ENCODE measurements at regions not wholly inside any gene's neighbourhood (a gene's known extent, or its start where the extent isn't known, plus 50 kb on each side); places are given as distances from the start of the nearest gene placed in this dataset.

DNA sequence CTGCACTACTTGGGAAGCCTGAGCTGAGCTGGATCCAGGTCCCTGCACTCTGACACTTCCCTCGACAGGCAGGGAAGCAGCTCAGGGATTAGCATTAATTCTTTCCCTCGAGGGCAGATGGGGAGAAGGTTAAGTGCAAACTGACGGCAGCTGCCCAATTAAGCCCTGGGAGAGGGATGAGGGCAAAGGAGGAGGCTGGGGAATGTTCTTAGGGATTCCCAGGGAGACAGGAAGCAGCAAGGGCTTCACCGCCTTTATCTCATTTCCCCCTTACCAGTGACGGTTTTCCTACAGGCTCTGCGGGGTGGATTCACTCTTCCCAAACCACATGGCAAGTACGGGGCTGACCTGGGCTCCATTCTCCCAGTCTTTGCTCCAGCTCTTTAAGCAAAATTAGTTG is 519.0 kb upstream of the PROK2 start:
- DNase-seq (ENCODE audit: low read depth in 2 of 2), result no peak

DNA sequence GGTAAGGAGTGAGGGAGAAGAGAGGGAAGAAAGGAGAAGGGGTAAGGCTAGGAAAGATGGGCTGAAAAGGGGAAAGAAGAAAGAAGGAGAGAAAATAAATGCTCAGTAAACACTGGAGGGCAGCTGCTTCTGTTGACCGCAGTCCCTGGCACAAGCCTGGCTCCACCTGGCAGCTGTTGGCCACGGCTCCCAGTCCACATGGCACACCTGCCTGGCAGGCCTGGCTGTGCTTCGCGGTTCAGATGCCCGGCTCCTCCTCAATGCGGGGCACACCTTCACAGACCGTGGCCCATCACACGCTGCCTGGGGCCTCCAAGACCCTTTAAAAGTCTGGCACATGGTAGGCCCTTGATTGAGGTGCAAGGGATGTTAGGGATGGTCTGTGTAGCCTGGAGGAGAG is 516.8 kb upstream of the PROK2 start:
- no peak for DNase-seq (ENCODE audit: low read depth in 2 of 2)

DNA sequence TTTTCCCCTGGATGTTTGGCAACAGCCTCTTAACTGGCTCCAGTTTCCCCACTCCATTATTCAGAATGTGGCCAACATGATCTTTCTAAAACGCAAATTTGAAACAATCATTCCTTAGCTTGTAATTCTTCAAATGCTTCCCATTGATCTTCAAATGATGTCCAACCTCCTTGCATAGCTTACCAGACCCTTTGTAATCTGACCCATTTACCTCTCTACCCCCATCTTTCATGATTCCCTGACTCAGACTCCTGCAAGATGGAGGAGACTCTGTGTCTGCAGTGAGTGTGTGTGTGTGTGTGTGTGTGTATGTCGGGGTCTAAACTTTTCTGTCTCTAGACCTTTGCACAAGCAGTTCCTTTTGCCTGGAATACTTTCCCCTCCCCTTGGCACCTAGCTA is 515.7 kb upstream of the PROK2 start:
- no peak for DNase-seq (ENCODE audit: low read depth in 2 of 2)

DNA sequence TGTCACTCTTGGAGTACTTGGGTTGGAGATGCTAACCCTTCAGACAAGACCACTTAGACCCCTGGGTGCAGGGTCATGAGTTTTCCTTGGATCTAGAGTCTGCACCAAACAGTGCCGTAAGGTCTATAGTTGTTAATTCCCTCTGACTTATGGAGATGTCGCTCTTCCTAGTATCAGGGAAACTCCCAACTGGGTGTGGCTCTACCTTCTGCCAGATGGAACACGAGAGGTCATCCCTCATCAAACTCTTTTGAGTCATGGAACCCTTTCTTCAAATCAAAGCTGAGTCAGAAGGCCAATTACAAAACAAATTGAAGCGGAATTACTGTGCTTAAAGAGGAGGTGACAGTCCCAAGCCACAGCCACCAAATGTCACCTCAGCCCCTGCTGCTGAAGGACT is 514.9 kb upstream of the PROK2 start:
- no peak for DNase-seq (ENCODE audit: low read depth in 2 of 2)

DNA sequence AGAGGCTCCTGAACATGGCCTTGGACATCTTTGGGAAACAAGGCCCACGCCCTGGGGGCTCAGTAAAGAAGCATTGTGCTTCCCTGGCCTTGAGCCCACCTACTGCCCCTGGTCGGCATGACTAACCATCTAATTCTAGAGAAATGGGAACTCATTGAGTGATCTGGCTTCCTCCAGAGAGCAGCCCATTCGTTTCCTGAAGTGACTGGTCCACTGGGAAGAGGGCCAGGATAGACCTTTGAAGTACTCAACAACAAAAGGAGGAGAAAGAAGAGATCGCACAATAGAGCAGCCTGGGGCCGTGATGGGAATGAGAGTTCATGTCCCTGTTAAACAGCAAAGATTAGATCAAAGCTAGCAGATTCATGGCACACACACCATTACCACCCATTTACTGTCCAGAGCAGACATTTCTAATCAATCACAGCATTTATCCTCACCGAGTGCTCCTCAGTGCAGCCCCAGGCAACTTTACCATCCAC is 514.4 kb upstream of the PROK2 start:
- no peak for DNase-seq (ENCODE audit: low read depth in 2 of 2)

DNA sequence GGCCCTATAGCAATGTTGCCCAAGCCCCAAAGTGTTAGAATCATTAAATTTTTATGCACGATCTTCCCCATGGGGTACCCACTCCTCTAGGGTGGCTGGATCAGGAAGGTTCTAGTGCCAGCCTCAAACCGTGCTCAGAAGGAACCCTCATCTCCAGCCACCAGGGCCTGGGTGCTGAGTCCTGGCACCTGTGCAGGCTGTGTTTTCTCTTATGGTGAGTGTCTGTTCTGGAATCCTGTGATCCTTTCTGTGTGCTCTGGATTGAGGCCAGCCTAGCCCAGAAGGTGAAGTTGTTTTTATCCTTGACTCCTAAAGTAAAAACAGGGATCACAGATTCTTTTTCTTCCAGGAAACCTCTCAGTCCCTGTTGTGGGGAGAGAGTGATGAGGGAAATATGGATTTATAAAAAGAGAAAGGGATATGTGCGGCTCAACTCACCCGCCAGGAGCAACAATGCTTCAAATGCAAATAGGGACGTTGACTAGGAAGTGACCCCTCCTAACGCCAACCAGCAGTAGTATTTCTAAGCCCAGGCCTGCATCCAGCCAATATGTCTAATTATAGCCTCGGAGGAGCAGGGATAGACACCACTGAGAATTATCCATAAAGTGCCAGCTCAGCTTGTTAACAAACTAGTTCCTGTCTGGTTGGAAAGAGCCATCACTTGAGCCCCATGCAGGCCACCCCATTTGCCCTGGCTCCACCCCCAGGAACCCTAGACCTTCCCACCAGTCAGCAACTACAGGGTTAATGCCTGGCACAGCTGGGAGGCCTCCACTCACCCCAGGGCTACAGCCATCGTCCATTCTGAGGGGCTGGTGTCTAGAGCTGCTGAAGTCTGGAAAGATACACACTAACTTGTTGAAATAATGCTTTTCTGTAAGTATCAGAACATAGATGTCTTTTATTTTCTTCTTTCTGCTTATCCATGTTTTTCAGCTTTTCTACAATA is 513.5 kb upstream of the PROK2 start:
- DNase-seq (ENCODE audit: low read depth in 2 of 2), result no peak

DNA sequence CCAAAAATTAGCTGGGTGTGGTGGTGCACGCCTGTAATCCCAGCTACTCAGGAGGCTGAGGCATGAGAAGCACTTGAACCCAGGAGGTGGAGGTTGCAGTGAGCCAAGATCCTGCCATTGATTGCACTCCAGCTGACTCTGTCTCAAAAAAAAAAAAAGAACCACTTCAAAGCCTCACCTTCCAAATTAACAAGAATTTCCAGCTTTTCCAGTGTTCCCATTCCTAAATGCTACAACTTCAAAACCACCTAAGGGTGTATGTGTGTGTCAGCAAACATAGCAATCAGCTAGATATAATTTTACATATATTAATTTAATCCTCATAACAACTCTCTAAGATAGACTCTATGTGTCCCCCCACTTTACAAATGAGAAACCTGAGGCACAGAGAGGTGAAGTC is 512.5 kb upstream of the PROK2 start:
- DNase-seq (ENCODE audit: low read depth in 2 of 2), result no peak

DNA sequence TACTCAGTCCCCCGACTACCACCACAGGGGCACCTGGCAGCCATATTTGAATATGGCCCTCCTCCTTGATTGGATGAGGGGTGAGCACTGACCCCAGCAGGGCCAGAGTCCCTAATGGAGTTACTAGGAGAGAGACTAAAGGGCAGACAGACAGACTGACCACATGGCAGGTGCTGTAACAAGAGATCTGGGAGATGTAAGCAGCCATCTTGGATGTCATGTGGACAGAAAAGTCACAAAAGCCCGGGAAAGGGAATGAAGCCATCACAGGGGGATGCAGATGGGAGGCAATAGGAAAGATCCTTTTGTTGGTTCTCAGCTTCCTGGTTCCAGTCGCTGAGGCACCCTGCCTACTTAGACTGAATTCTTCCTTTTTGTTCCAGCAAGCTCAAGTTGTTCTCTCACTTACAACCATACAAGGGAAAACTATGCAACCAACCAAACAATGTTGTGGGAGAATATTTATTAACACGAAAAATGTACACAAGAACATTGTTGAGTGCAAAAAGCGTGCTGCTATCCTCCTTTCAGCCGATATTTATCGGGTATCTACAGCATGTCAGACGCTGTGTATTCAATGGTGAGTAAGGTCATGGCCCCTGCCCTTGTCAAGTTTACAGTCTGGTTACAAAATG is 511.6 kb upstream of the PROK2 start:
- no peak for DNase-seq (ENCODE audit: low read depth in 2 of 2)

DNA sequence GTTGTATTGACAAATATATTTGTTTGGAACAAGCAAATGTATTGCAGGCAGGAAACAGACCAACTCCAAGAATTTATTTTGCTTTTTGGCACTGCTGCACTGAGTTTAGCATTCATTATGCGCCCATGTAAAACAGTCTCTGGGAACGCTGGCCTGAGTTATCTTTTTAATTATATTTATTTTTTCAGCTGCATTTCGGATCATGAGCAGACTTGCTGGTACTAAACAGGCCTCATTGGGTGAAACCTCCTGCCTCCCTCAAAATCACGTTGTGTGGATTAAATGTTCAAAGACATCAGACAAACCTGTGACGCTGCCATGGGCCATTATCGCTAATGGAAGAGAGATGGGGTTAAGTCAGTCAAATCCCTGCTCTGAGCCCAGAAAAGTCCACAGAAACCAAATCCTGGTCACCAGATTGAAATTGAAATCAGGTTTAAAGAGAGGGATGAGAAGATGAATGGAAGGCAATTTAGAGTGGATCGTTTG is 511.1 kb upstream of the PROK2 start:
- DNase-seq (ENCODE audit: low read depth in 2 of 2), result no peak

DNA sequence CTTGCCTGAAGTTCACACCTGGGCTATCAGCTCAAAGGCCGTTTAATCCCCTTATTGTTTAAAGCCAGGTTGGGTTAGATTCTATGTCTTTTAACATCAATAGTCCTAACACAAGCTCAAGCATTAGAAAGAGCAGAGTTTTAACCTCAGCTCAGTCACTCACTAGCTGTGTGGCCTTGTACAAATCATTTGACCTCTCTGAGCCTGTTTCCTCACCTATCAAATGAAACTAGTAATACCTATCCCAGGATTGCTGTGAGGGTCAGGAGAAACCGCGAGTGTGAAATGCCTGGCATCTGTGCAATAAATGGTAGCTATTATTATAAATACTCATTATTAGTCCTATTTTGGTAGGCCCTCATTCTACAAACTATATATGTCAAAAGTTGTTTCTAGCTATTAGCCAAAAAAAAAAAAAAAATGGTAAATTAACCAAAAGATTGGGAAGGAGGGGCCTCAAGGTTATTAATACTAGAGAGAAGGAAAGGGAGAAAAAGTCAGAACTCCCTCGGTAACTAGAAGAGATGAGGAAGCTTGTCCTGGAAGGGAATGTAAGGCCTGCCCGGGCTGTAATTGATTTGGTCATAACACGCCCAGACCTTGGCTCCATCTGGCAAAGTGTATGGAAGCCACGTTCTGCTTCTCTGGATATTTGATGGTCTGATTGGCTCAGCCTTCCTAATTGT is 510.5 kb upstream of the PROK2 start:
- DNase-seq (ENCODE audit: low read depth in 2 of 2), result no peak

DNA sequence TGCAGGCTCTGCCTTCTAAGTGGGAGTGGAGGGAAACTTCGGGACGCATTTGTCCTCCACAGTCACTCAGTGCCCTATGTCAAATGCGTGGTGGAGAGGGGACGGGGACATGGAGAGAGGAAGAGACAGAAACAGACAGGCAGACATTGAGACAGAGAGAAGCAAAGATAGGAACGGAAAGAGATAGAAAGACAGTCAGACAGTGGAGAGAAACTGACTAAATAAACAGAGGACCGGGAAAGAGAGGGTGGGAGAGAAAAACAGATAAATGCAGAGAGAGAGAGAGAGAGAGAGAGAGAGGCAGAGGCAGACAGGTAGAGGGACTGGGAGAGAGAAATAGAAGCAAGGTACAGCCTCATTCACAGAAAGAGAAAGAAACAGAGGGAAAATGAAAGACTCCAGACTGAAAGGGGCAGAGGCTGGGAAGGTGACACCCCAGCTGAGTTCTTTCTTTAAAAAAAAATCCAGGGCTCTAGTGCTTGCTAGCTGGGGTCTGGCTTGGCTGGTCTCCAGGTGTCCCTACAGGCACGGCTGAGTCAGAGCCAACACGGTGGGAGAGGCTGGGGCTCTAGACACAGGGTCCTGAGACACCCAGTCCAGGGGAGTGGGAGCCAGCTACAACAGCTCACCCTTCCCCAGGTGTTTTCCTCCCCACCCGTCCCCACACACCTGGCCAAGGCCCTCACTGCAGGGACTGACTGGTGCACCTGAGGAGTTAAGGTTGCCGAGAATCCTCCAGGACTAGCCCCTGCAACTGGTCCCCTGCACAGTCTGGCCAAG is 506.1 kb upstream of the PROK2 start:
- no peak for DNase-seq (ENCODE audit: low read depth in 2 of 2)

DNA sequence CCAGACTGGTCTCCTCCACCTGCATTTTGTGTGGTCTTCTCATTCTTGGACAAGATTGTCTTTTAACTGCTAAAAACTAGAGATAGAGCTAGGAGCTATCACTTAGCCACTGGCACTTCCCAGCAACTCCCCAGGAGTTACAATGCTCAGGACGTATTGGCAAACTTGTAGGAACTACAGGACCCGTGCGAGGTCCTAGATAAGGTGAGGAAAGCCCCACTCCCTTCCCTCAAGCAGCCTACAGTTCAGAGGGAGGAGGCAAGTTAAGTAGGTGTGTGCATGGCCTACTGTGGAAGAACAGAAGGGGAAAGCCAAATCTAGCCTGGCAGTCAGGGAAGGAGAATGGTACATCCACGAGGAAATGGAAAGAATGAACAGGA is 504.7 kb upstream of the PROK2 start:
- DNase-seq (ENCODE audit: low read depth in 2 of 2), result no peak

DNA sequence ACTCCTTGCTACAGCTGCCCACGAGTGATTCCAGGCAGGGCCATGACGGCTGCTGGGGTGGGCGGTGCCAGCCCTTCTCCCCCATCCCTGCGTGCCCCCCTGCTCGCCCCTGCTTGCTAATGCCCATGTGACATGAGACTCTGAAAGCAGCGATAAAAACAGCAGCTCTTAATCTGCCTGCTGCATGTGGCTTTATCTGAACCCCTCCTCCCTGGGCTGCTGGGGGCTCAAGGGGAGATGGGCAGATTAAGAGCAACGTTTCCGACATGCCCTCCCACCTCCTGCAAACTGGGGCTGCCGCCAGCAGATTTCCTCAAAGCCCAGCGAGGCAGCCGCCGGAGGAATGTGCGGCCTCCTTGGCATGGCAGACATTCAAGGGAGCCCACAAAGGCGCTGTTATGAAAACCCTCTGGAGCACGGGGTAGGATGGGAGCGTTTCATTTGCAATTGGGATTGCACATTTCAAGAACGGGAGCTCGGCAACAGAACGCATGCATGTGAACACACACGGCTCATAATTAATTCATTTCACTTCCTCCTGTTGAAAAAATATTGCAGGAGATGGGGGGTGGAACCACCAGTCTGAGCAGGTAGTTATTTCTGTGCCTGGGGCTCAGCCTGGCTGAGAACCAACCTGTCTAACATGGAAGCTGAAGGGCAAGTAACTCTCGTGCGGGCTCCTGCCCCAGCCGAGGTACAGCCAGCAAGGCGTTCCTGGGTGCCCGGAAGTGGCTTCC is 504.2 kb upstream of the PROK2 start:
- no peak for DNase-seq (ENCODE audit: low read depth in 2 of 2)

DNA sequence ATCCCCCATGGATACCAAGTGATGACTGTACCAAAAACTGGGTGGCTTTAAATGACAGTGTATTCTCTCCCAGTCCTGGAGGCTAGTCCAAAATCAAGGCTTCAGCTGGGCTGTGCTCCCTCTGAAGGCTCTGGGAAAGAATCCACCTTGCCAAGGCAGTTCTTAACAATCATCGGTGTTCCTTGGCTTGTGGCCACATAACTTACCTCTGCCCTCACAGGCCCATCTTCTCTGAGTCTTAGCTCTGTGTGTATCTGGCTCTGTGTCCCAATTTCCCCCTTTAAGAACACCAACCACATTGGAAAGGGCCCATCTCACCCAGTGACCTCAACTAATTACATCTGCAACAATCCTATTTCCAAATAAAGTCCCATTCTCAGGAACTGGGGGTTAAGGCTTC is 503.0 kb upstream of the PROK2 start:
- no peak for DNase-seq (ENCODE audit: low read depth in 2 of 2)

DNA sequence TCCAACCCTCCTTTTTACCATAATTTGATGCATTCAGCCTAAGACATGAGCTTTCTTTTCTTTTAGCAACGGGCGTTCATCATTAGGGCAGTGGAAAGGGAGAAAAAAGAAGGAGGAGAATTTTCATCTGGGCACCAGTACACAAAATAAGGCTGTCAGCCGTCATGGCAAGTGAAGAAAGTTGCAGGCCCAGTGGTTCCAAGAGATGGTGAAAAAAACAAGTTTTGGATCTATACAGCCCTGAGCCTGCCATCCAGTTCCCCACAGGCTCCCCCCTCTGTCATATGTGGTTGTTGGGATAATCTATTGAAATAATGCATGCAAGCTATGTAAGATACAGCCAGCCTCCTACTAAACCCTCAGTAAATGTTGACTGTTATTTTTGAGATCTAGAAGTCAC is 500.6 kb upstream of the PROK2 start:
- DNase-seq (ENCODE audit: low read depth in 2 of 2), result no peak

DNA sequence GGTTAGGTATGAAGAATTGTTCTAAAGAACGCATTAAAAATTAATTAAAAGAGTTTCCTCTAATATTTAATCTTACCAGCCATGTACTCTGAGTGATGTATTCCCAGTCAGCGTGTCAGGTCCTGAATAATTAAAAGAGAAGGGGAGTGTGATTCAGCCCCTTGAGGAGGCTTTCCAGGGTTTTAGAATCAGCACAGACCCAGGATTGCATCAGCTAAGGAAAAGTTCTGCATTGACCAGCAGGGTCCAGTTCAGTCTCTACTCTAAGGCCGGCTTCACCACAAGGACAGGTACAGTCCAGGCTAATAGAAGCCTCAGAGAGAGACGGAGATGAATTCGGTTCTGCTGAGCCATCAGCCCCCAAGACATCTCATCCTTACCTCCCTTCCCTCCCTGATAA is 499.5 kb upstream of the PROK2 start:
- no peak for DNase-seq (ENCODE audit: low read depth in 2 of 2)

DNA sequence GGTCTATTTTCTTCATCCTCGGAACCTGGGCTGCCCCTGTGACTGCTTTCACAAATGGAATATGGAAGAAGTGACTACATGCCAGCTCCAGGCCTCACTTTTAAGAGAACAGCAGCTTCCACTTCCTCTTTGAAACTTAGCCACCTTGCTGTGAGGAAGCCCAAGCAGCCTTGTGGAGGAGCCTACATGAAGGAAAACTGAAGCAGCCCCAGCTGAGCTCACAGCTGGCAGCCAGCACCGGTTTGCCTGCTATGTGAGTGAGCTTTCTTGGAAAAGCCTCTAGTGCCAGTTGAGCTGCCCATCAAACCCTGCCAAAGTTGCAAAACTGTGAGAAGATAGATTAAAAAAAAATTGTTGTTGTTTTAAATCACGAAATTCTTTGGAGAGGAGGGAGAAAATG is 498.0 kb upstream of the PROK2 start:
- no peak for DNase-seq (ENCODE audit: low read depth in 2 of 2)

DNA sequence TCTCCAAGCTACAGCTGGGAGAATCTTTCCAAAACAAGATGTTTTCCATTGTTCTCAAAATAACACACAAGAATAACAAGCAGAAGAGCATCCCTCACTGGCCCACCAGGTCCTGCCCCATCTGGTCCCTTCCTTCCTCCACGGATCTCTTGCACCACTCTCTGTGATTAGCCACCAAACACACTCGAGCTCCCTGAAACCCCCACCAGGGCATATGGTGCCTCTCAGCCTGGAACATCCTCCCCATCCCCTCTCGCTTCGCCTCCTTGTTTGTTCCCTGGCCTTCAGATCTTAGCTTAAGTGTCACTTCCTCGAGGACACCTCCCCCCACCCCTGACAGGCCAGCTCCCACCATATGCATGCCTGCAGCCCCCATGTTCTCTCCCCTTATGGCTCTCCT is 496.6 kb upstream of the PROK2 start:
- no peak for DNase-seq (ENCODE audit: low read depth in 2 of 2)

DNA sequence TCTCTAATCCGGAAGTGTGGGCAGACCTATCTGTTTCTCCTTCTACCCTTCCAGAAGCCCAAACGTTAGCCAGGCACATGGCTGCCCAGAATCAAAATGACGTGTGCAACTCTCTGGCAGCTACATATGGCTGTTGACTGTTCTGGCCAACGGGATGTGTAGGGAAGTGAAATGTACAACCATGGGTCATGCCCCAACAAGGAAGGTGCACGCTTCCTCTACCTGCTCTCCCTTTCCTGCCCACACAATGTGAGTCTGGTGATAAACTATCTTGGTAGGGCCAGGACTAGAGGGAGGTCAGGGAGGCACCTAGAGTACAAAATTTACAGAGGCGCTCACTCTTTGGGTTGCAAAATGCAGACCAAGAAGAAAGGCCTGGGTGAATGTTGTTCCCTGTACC is 495.9 kb upstream of the PROK2 start:
- DNase-seq (ENCODE audit: low read depth in 2 of 2), result no peak

DNA sequence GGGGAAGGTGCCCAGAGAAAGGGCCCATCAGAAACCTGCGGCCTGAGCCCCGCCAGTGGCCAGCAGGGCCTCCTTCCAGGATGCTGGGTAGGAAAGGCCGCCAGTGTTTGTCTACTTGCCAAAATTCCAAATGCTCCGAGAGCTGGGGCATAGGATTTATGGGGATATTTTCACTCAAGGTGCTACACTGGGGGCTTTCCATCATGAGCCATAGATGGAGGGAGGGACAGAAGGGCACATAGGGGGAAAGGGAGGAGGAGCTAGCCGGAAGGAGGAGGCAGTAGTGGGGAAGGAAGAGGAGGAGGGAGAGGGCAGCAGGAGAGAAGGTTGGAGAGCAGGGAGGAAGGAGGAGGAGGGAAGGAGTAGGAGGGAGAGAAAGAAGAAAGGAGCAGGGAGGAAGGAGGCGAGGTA is 494.7 kb upstream of the PROK2 start:
- no peak for DNase-seq (ENCODE audit: low read depth in 2 of 2)

DNA sequence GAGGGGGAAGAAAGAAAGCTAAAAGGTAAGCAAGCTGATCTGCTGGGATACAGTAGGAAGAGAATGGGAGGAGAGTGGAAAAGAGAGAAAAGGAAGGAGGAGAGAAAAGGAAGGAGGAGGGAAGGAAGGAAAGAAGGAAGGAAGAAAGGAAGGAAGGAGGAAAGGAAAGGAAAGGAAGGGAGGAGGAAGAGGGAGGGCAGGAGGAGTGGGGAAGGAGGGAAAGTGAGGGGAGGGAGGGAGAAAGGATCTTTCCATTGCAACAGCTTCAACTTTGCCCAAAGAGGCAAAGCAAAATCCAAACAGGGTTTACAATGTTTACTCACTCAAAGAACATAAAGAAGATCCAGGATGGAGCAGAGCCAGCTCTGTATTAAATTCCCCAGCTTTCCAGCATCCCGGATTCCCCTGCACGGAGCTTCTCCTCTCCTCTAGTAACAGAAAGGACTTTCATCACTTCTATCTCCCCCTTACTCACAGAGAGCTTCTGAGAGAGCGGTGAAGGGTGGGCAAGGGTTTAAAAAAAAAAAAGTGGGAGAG is 494.2 kb upstream of the PROK2 start:
- DNase-seq (ENCODE audit: low read depth in 2 of 2), result no peak

All from activated CD8-positive, alpha-beta memory T cell treated with anti-CD3 and anti-CD28 coated beads for 4 hours (primary cell).